ENCODE measurements at regions not wholly inside any gene's neighbourhood (a gene's known extent, or its start where the extent isn't known, plus 50 kb on each side); places are given as distances from the start of the nearest gene placed in this dataset.
"Not testable (repeated sequence)": the region's sequence is repeated elsewhere in the genome, so short reads cannot be mapped to it uniquely, and the experiment has no call there.

- H3K36me3 Mint-ChIP-seq (ENCODE audit: low read depth); DNase-seq (ENCODE audit: low spot score); H3K27me3 Mint-ChIP-seq (ENCODE audit: low read depth); H3K4me3 Mint-ChIP-seq; H3K27ac Mint-ChIP-seq; H3K4me1 Mint-ChIP-seq (ENCODE audit: low read depth): not testable (repeated sequence)
- H3K9me3 Mint-ChIP-seq, result peaks cover 31% of the 10 kb centered on the region
Measured at GRCh38 chr3:21966457-21966856, 215.4 kb upstream of the ZNF385D start.

- no peak for DNase-seq (ENCODE audit: low spot score)
- Mint-ChIP-seq H3K36me3 (ENCODE audit: low read depth) (no peaks in the 10 kb centered on the region), H3K27me3 (ENCODE audit: low read depth) (no peaks in the 10 kb centered on the region), H3K4me1 (ENCODE audit: low read depth) (no peaks in the 10 kb centered on the region), H3K4me3 (no peak overlapping the region), H3K27ac (no peak overlapping the region), H3K9me3 (peaks cover 25% of the 10 kb centered on the region)
Measured at GRCh38 chr3:21979706-21980105, 228.7 kb upstream of the ZNF385D start.

- Mint-ChIP-seq H3K27me3 (ENCODE audit: low read depth) (no peaks in the 10 kb centered on the region), H3K4me1 (ENCODE audit: low read depth) (no peaks in the 10 kb centered on the region), H3K4me3 (no peak overlapping the region), H3K36me3 (ENCODE audit: low read depth) (no peaks in the 10 kb centered on the region), H3K9me3 (peaks cover 2% of the 10 kb centered on the region), H3K27ac (no peak overlapping the region)
- no peak for DNase-seq (ENCODE audit: low spot score)
Measured at GRCh38 chr3:21989341-21990042, 238.5 kb upstream of the ZNF385D start.

- Mint-ChIP-seq H3K4me3 (no peak overlapping the region), H3K27me3 (ENCODE audit: low read depth) (no peaks in the 10 kb centered on the region)
Measured at GRCh38 chr3:21991061-21991460, 240.1 kb upstream of the ZNF385D start.

GRCh38 chr3:21995079-21995607 lies 244.1 kb upstream of the ZNF385D start:
- H3K4me3 Mint-ChIP-seq, result no peak overlapping the region
- no peaks in the 10 kb centered on the region for H3K4me1 Mint-ChIP-seq (ENCODE audit: low read depth)
- no peak for DNase-seq (ENCODE audit: low spot score)
- H3K9me3 Mint-ChIP-seq, result peaks cover 13% of the 10 kb centered on the region
- H3K27ac Mint-ChIP-seq, result no peak overlapping the region
- H3K27me3 Mint-ChIP-seq (ENCODE audit: low read depth), result no peaks in the 10 kb centered on the region
- H3K36me3 Mint-ChIP-seq (ENCODE audit: low read depth), result no peaks in the 10 kb centered on the region

More at GRCh38 chr3:21991061-21991460, 240.1 kb upstream of the ZNF385D start:
- H3K4me1 Mint-ChIP-seq (ENCODE audit: low read depth), result no peaks in the 10 kb centered on the region
- H3K27ac Mint-ChIP-seq, result no peak overlapping the region
- peaks cover 6% of the 10 kb centered on the region for H3K9me3 Mint-ChIP-seq
- no peak for DNase-seq (ENCODE audit: low spot score)
- H3K36me3 Mint-ChIP-seq (ENCODE audit: low read depth), result no peaks in the 10 kb centered on the region

GRCh38 chr3:22007368-22007767 lies 256.4 kb upstream of the ZNF385D start:
- H3K4me1 Mint-ChIP-seq (ENCODE audit: low read depth), result no peaks in the 10 kb centered on the region
- H3K27me3 Mint-ChIP-seq (ENCODE audit: low read depth), result no peaks in the 10 kb centered on the region
- no peak overlapping the region for H3K27ac Mint-ChIP-seq
- no peak overlapping the region for H3K4me3 Mint-ChIP-seq
- DNase-seq (ENCODE audit: low spot score), result no peak
- peaks cover 21% of the 10 kb centered on the region for H3K9me3 Mint-ChIP-seq
- H3K36me3 Mint-ChIP-seq (ENCODE audit: low read depth), result no peaks in the 10 kb centered on the region

- peaks cover 14% of the 10 kb centered on the region for H3K9me3 Mint-ChIP-seq
- no peak overlapping the region for H3K27ac Mint-ChIP-seq
- H3K36me3 Mint-ChIP-seq (ENCODE audit: low read depth), result no peaks in the 10 kb centered on the region
- no peak for DNase-seq (ENCODE audit: low spot score)
- no peak overlapping the region for H3K4me3 Mint-ChIP-seq
- no peaks in the 10 kb centered on the region for H3K4me1 Mint-ChIP-seq (ENCODE audit: low read depth)
- H3K27me3 Mint-ChIP-seq (ENCODE audit: low read depth), result no peaks in the 10 kb centered on the region
Measured at GRCh38 chr3:22010997-22011396, 260.0 kb upstream of the ZNF385D start.

GRCh38 chr3:22012471-22012870 lies 261.5 kb upstream of the ZNF385D start:
- no peaks in the 10 kb centered on the region for H3K36me3 Mint-ChIP-seq (ENCODE audit: low read depth)
- no peak overlapping the region for H3K27ac Mint-ChIP-seq
- H3K27me3 Mint-ChIP-seq (ENCODE audit: low read depth), result no peaks in the 10 kb centered on the region
- no peak overlapping the region for H3K4me3 Mint-ChIP-seq
- DNase-seq (ENCODE audit: low spot score), result no peak
- peaks cover 3% of the 10 kb centered on the region for H3K9me3 Mint-ChIP-seq
- no peaks in the 10 kb centered on the region for H3K4me1 Mint-ChIP-seq (ENCODE audit: low read depth)

- Mint-ChIP-seq H3K36me3 (ENCODE audit: low read depth) (no peaks in the 10 kb centered on the region), H3K9me3 (peaks cover 3% of the 10 kb centered on the region), H3K27me3 (ENCODE audit: low read depth) (no peaks in the 10 kb centered on the region), H3K4me3 (no peak overlapping the region), H3K4me1 (ENCODE audit: low read depth) (no peaks in the 10 kb centered on the region), H3K27ac (no peak overlapping the region)
- DNase-seq (ENCODE audit: low spot score), result no peak
Measured at GRCh38 chr3:22013641-22014040, 262.6 kb upstream of the ZNF385D start.

- H3K27me3 Mint-ChIP-seq (ENCODE audit: low read depth), result no peaks in the 10 kb centered on the region
- no peaks in the 10 kb centered on the region for H3K4me1 Mint-ChIP-seq (ENCODE audit: low read depth)
- no peak overlapping the region for H3K27ac Mint-ChIP-seq
- no peak overlapping the region for H3K4me3 Mint-ChIP-seq
- peaks cover 8% of the 10 kb centered on the region for H3K9me3 Mint-ChIP-seq
- no peaks in the 10 kb centered on the region for H3K36me3 Mint-ChIP-seq (ENCODE audit: low read depth)
- DNase-seq (ENCODE audit: low spot score), result no peak
Measured at GRCh38 chr3:22016197-22016596, 265.2 kb upstream of the ZNF385D start.

GRCh38 chr3:22024638-22025037 lies 273.6 kb upstream of the ZNF385D start:
- H3K27me3 Mint-ChIP-seq (ENCODE audit: low read depth); H3K36me3 Mint-ChIP-seq (ENCODE audit: low read depth); H3K4me1 Mint-ChIP-seq (ENCODE audit: low read depth); H3K4me3 Mint-ChIP-seq; H3K27ac Mint-ChIP-seq; DNase-seq (ENCODE audit: low spot score): not testable (repeated sequence)
- H3K9me3 Mint-ChIP-seq, result peaks cover 13% of the 10 kb centered on the region

- Mint-ChIP-seq H3K9me3 (peaks cover 21% of the 10 kb centered on the region), H3K4me1 (ENCODE audit: low read depth) (no peaks in the 10 kb centered on the region)
- no peak for DNase-seq (ENCODE audit: low spot score)
Measured at GRCh38 chr3:22029480-22029879, 278.5 kb upstream of the ZNF385D start.

GRCh38 chr3:22039161-22039560 lies 288.2 kb upstream of the ZNF385D start:
- no peaks in the 10 kb centered on the region for H3K4me1 Mint-ChIP-seq (ENCODE audit: low read depth)
- DNase-seq (ENCODE audit: low spot score), result no peak
- H3K27me3 Mint-ChIP-seq (ENCODE audit: low read depth), result no peaks in the 10 kb centered on the region
- no peak overlapping the region for H3K4me3 Mint-ChIP-seq
- H3K27ac Mint-ChIP-seq, result no peak overlapping the region
- H3K36me3 Mint-ChIP-seq (ENCODE audit: low read depth), result no peaks in the 10 kb centered on the region
- peaks cover 15% of the 10 kb centered on the region for H3K9me3 Mint-ChIP-seq

More at GRCh38 chr3:22029480-22029879, 278.5 kb upstream of the ZNF385D start:
- no peak overlapping the region for H3K4me3 Mint-ChIP-seq
- H3K27ac Mint-ChIP-seq, result no peak overlapping the region
- H3K27me3 Mint-ChIP-seq (ENCODE audit: low read depth), result no peaks in the 10 kb centered on the region
- no peaks in the 10 kb centered on the region for H3K36me3 Mint-ChIP-seq (ENCODE audit: low read depth)

- DNase-seq (ENCODE audit: low spot score), result no peak
- H3K27me3 Mint-ChIP-seq (ENCODE audit: low read depth), result no peaks in the 10 kb centered on the region
- no peaks in the 10 kb centered on the region for H3K36me3 Mint-ChIP-seq (ENCODE audit: low read depth)
- no peak overlapping the region for H3K27ac Mint-ChIP-seq
- peaks cover 18% of the 10 kb centered on the region for H3K9me3 Mint-ChIP-seq
- no peaks in the 10 kb centered on the region for H3K4me1 Mint-ChIP-seq (ENCODE audit: low read depth)
- no peak overlapping the region for H3K4me3 Mint-ChIP-seq
Measured at GRCh38 chr3:22040150-22040549, 289.1 kb upstream of the ZNF385D start.

GRCh38 chr3:22045882-22046281 lies 294.9 kb upstream of the ZNF385D start:
- no peaks in the 10 kb centered on the region for H3K36me3 Mint-ChIP-seq (ENCODE audit: low read depth)
- no peaks in the 10 kb centered on the region for H3K27me3 Mint-ChIP-seq (ENCODE audit: low read depth)
- DNase-seq (ENCODE audit: low spot score), result no peak
- H3K9me3 Mint-ChIP-seq, result peaks cover 12% of the 10 kb centered on the region
- H3K4me1 Mint-ChIP-seq (ENCODE audit: low read depth), result no peaks in the 10 kb centered on the region
- no peak overlapping the region for H3K4me3 Mint-ChIP-seq
- no peak overlapping the region for H3K27ac Mint-ChIP-seq

All from T-helper 2 cell treated with Interferon-gamma antibody and Interleukin-4, amounts not matched to agents 5 μg/mL and 100 μg/mL, for 36 hours (primary cell).